GM23338 (cell line): ENCODE measurements at regions not wholly inside any gene's neighbourhood (a gene's known extent, or its start where the extent isn't known, plus 50 kb on each side); places are given as distances from the start of the nearest gene placed in this dataset.

ENCODE experiments used
- CTCF ChIP-seq, 2 experiments: fragments of 200-600 bp in 1 of 2; sonication (generic) in 1 of 2; conservative IDR thresholded peaks; 2 replicates each; pipeline versions ENCODE4 v1.5.1 to v1.6.1; 2016 to 2017; ENCODE audit warnings: antibody characterized with exemption in 2 of 2, low read depth in 2 of 2, mild to moderate bottlenecking in 2 of 2, moderate library complexity in 1 of 2
- EZH2 ChIP-seq: fragments of 200-600 bp; sonication (generic); IDR thresholded peaks from one replicate; pipeline ENCODE4 v1.8.0; 2017; ENCODE audit warnings: antibody characterized with exemption, mild to moderate bottlenecking, low read depth; ENCODE audit not compliant: unreplicated experiment
- EZH2phosphoT487 ChIP-seq: fragments of 200-600 bp; sonication (generic); IDR thresholded peaks from one replicate; pipeline ENCODE4 v1.8.1; 2018; ENCODE audit warnings: antibody characterized with exemption; ENCODE audit not compliant: unreplicated experiment
- JUNB ChIP-seq: IDR thresholded peaks from one replicate; pipeline ENCODE4 v1.6.1; 2016; ENCODE audit warnings: antibody characterized with exemption; ENCODE audit not compliant: unreplicated experiment
- POLR2AphosphoS5 ChIP-seq: IDR thresholded peaks from 2 replicates; pipeline ENCODE4 v1.6.1; 2016; ENCODE audit warnings: antibody characterized with exemption, low read depth
- STAT1 ChIP-seq: IDR thresholded peaks from one replicate; pipeline ENCODE4 v1.6.1; 2016; ENCODE audit warnings: antibody characterized with exemption; ENCODE audit not compliant: unreplicated experiment
- ZNF331 ChIP-seq: fragments of 250-450 bp; sonication (Bioruptor Pico); IDR thresholded peaks from 2 replicates; pipeline ENCODE4 v1.5.0; 2020; ENCODE audit warnings: low read depth, mild to moderate bottlenecking, moderate library complexity

GRCh38 chr9:79220666-79221065 lies 351.1 kb upstream of the TLE4 start:
- TF ChIP-seq EZH2 (no peak), CTCF (conservative IDR thresholded peaks at IDR 0.05; ENCODE audit: low read depth in 2 of 2) (no peak), JUNB (no peak), ZNF331 (CRISPR knock-in tag) (no peak), STAT1 (no peak), POLR2AphosphoS5 (no peak), EZH2phosphoT487 (no peak)
